ENCODE measurements at regions not wholly inside any gene's neighbourhood (a gene's known extent, or its start where the extent isn't known, plus 50 kb on each side); places are given as distances from the start of the nearest gene placed in this dataset.

DNA sequence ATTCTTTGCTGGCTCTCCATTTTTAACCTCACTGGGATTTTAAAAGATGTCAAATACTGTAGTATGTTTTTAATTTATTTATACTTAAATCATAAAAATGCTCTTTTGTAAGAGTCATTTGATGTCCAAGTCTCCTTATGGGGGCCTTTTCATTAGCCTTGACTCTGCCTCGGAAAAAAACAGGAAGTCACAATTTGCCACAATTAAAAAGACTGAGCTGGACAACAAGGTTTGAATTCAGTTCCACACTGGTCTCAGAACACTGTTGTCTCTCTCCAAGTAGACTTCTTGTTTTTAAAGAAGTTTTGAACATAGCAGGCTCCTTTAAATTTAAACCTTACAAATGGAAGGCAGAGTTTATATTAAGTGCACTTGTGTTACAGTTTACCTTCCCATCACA, 444.2 kb downstream of the ACTL7B start:
- no peak for TF ChIP-seq EZH2 (IDR thresholded peaks at IDR 0.05; ENCODE audit: low read length, unreplicated experiment)
- TF ChIP-seq, protein P1, sequence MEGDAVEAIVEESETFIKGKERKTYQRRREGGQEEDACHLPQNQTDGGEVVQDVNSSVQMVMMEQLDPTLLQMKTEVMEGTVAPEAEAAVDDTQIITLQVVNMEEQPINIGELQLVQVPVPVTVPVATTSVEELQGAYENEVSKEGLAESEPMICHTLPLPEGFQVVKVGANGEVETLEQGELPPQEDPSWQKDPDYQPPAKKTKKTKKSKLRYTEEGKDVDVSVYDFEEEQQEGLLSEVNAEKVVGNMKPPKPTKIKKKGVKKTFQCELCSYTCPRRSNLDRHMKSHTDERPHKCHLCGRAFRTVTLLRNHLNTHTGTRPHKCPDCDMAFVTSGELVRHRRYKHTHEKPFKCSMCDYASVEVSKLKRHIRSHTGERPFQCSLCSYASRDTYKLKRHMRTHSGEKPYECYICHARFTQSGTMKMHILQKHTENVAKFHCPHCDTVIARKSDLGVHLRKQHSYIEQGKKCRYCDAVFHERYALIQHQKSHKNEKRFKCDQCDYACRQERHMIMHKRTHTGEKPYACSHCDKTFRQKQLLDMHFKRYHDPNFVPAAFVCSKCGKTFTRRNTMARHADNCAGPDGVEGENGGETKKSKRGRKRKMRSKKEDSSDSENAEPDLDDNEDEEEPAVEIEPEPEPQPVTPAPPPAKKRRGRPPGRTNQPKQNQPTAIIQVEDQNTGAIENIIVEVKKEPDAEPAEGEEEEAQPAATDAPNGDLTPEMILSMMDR (conservative IDR thresholded peaks at IDR 0.05; ENCODE audit: low read depth, low read length) = no peak
